ENCODE measurements at regions not wholly inside any gene's neighbourhood (a gene's known extent, or its start where the extent isn't known, plus 50 kb on each side); places are given as distances from the start of the nearest gene placed in this dataset.
A peak's percentile ranks its signal among the peaks of the same experiment; 100 is the strongest.

GRCh38 chr2:134145519-134145918, 108.4 kb upstream of the MGAT5 start:
- peaks cover 72% of the 10 kb centered on the region in 2 experiments for H3K4me1 Mint-ChIP-seq
- no peak overlapping the region for H2BK5ac ChIP-seq (ENCODE audit: insufficient read length, low read length)
- no peak overlapping the region for H3K14ac ChIP-seq (ENCODE audit: insufficient read depth, low read length)
- peaks cover 2% of the 10 kb centered on the region; the same call in 1 of the 2 replicates for H3K79me2 ChIP-seq (ENCODE audit: insufficient read depth, low read length)
- no peak overlapping the region for H3K23ac ChIP-seq (ENCODE audit: insufficient read length, low read depth, low read length)
- H2BK120ac ChIP-seq (ENCODE audit: low read depth, low read length, poor library complexity, severe bottlenecking) = no peak overlapping the region
- H3K9me3 ChIP-seq (ENCODE audit: control insufficient read depth, low read depth, low read length) = no peaks in the 10 kb centered on the region
- no peak overlapping the region; a peak in 1 of 5 replicates for H3K4me3 Mint-ChIP-seq
- H3K4me1 ChIP-seq (ENCODE audit: insufficient read depth, low read length) = peaks cover 12% of the 10 kb centered on the region; the same call in 1 of the 2 replicates
- no peak overlapping the region for H3K4ac ChIP-seq (ENCODE audit: low read depth, low read length)
- peak overlapping the region in 1 of 3 experiments; percentile 32; a peak in 1 of 7 replicates for H3K27ac Mint-ChIP-seq
- no peak overlapping the region for H2BK15ac ChIP-seq (ENCODE audit: low read depth, low read length)
- WGBS (ENCODE audit: extremely low coverage, insufficient read length, low lambda C conversion rate) = no CpG with 5 or more reads among the region's 5 CpGs
- no peak for TF ChIP-seq CTCF (conservative IDR thresholded peaks at IDR 0.05)
- no peaks in the 10 kb centered on the region for H4K20me1 ChIP-seq (ENCODE audit: control insufficient read depth, insufficient read depth, insufficient read length)
- no peak overlapping the region for H3K18ac ChIP-seq (ENCODE audit: insufficient read length, low read depth, low read length)
- peaks cover 2% of the 10 kb centered on the region for H3K79me1 ChIP-seq (ENCODE audit: insufficient read depth, low read depth, low read length, poor library complexity, severe bottlenecking)
- no peak overlapping the region for H2BK20ac ChIP-seq (ENCODE audit: low read depth, low read length, poor library complexity, severe bottlenecking)
- H3K4me2 ChIP-seq (ENCODE audit: insufficient read depth, insufficient read length, low read length) = no peak overlapping the region
- no peak overlapping the region for H4K5ac ChIP-seq (ENCODE audit: insufficient read length, low read depth, low read length)
- no peak overlapping the region for H4K8ac ChIP-seq (replicated peaks; ENCODE audit: insufficient read length, low read depth, low read length)
- no peak overlapping the region for H4K91ac ChIP-seq (ENCODE audit: insufficient read length, low read depth, low read length)
- no peak overlapping the region for H3T11ph ChIP-seq (ENCODE audit: low read length)
- H3K23me2 ChIP-seq (ENCODE audit: insufficient read length, low read depth, low read length, poor library complexity, severe bottlenecking) = no peaks in the 10 kb centered on the region
- no peaks in the 10 kb centered on the region for H3K27me3 ChIP-seq (ENCODE audit: insufficient read depth, low read length)
- H3K9me3 Mint-ChIP-seq = no peaks in the 10 kb centered on the region; a peak in 1 of 5 replicates
- H3K56ac ChIP-seq (ENCODE audit: insufficient read length, low read depth, low read length) = no peak overlapping the region
- H3K36me3 Mint-ChIP-seq (ENCODE audit: insufficient read depth in 1 of 3, low read depth in 3 of 3) = peaks cover 0 to 4% (median 3%) of the 10 kb centered on the region in 3 experiments; a peak in 4 of 7 replicates
- no peak for DNase-seq
- no peak overlapping the region for H3K9ac ChIP-seq (ENCODE audit: extremely low read depth, insufficient read length, low read length)
- H3K27ac ChIP-seq (ENCODE audit: insufficient read length, low read depth, low read length) = no peak overlapping the region
- no peak overlapping the region for H2BK12ac ChIP-seq (ENCODE audit: insufficient read length, low read depth, low read length)
- H2AFZ ChIP-seq (ENCODE audit: low read length) = no peak overlapping the region
- no peak overlapping the region for H2AK5ac ChIP-seq (ENCODE audit: insufficient read length, low read length)
- H3K27me3 Mint-ChIP-seq (ENCODE audit: low read depth) = no peaks in the 10 kb centered on the region; the same call in 1 of the 2 replicates
